Hepatocyte (in vitro differentiated cells): ENCODE measurements at regions not wholly inside any gene's neighbourhood (a gene's known extent, or its start where the extent isn't known, plus 50 kb on each side); places are given as distances from the start of the nearest gene placed in this dataset.
"Not testable (repeated sequence)": the region's sequence is repeated elsewhere in the genome, so short reads cannot be mapped to it uniquely, and the experiment has no call there.

Source experiments
- DNase-seq: peaks from one replicate; pipeline ENCODE4 v3.0.0-alpha.2; 2016; ENCODE audit warnings: low spot score
- H2AFZ ChIP-seq: fragments of 200-600 bp; sonication (generic); 2 replicates; pipeline ENCODE4 v1.6.0; 2016; ENCODE audit warnings: antibody characterized with exemption, mild to moderate bottlenecking
- H3K27ac ChIP-seq: fragments of 200-600 bp; sonication (generic); 2 replicates; pipeline ENCODE4 v1.5.1; 2016; ENCODE audit warnings: mild to moderate bottlenecking
- H3K27me3 ChIP-seq: fragments of 200-600 bp; sonication (generic); 2 replicates; pipeline ENCODE4 v1.6.1; 2016
- H3K36me3 ChIP-seq: fragments of 200-600 bp; sonication (generic); replicated peaks from 2 replicates; pipeline ENCODE4 v1.5.1; 2016; ENCODE audit warnings: low read depth; ENCODE audit not compliant: insufficient read depth
- H3K4me1 ChIP-seq: fragments of 200-600 bp; sonication (generic); 2 replicates; pipeline ENCODE4 v1.5.1; 2016; ENCODE audit warnings: mild to moderate bottlenecking, moderate library complexity; ENCODE audit not compliant: insufficient read depth
- H3K4me2 ChIP-seq: fragments of 200-600 bp; sonication (generic); 2 replicates; pipeline ENCODE4 v1.6.0; 2016
- H3K4me3 ChIP-seq: fragments of 200-600 bp; sonication (generic); 2 replicates; pipeline ENCODE4 v1.5.1; 2016; ENCODE audit warnings: mild to moderate bottlenecking
- H3K79me2 ChIP-seq: fragments of 200-600 bp; sonication (generic); 2 replicates; pipeline ENCODE4 v1.6.0; 2017; ENCODE audit warnings: mild to moderate bottlenecking
- H3K9me2 ChIP-seq: fragments of 200-600 bp; sonication (generic); replicated peaks from 2 replicates; pipeline ENCODE4 v1.6.0; 2017; ENCODE audit warnings: mild to moderate bottlenecking; ENCODE audit not compliant: insufficient read depth
- H3K9me3 ChIP-seq: fragments of 200-600 bp; sonication (generic); 2 replicates; pipeline ENCODE4 v1.5.1; 2016; ENCODE audit warnings: low read depth, mild to moderate bottlenecking
- H4K20me1 ChIP-seq: fragments of 200-600 bp; sonication (generic); 2 replicates; pipeline ENCODE4 v1.6.0; 2016; ENCODE audit warnings: mild to moderate bottlenecking; ENCODE audit not compliant: insufficient read depth, poor library complexity, severe bottlenecking
- WGBS: methylation state at CpG from one replicate; pipeline ENCODE4 v1.1.6; 2016; ENCODE audit warnings: low lambda C conversion rate; ENCODE audit errors: missing lambda C conversion rate; 5-methylcytosine and 5-hydroxymethylcytosine counted together

DNA sequence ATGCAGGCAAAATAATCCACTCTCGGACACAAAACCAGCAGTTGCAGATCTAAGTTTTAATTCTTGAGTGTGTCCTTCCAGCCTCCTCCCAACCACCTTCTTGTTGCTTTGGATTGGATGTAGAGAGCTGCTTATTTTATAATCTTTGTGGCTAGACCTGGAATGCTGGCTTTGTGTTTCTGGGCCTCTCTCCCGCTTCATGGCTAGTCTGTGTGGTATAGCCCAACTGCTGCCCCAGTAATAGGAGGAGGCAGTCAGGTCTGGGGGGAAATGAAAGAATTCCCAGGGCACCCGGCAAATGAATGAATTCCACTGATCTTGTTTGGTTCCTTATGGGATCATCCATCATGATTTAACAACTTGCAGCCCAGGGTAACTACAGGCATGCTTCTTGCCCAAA lies 170.8 kb downstream of the NPIPA7 start:
- H3K27me3 ChIP-seq, H2AFZ ChIP-seq, H3K4me3 ChIP-seq, H3K4me2 ChIP-seq, H3K36me3 ChIP-seq, H3K27ac ChIP-seq, H4K20me1 ChIP-seq, DNase-seq, H3K79me2 ChIP-seq, H3K9me3 ChIP-seq, H3K4me1 ChIP-seq, H3K9me2 ChIP-seq: not testable (repeated sequence)
- WGBS: 52% methylated on average over 3 of the region's 3 CpGs

DNA sequence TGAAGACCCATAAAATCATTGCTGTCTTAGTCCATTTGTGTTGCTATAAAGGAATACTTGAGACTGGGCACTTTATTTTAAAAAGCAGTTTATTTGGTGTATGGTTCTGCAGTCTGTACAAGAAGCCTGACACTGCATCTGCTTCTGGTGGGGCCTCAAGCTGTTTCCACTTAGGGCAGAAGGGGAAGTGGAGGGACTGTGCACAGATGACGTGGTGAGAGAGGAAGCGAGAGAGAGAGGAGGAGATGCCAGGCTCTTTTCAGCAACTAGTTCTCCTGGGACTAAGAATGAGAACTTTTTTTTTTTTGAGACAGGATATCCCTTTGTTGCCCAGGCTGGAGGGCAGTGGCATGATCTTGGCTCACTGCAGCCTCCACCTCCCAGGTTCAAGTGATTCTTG lies 171.9 kb downstream of the NPIPA7 start:
- not testable (repeated sequence) for H3K27me3 ChIP-seq, H3K9me2 ChIP-seq, H3K9me3 ChIP-seq, H3K79me2 ChIP-seq, DNase-seq, H3K27ac ChIP-seq, H3K36me3 ChIP-seq, H3K4me3 ChIP-seq, H4K20me1 ChIP-seq, H2AFZ ChIP-seq, H3K4me1 ChIP-seq, H3K4me2 ChIP-seq
- WGBS: 83% methylated on average over 2 of the region's 2 CpGs

DNA sequence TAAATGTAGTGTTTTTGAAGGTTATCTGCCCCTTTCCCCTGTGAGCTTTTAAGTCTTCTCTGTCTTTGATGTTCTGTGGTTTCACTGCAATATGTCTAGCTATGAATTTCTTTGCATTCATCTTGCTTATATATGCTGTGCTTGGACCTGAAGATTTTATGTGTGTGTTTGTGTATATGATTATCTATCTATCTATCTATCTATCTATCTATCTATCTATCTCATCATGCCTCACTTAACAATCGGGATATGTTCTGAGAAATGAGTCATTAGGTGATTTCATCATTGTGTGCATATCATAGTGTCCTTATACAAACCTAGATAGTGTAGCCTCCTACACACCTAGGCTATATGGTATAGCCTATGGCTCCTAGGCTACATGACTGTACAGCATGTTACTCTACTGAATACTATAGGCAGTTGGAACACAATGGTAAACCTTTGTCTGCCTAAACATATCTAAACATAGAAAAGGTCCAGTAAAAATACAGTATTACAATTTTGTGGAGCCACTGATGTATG lies 173.9 kb downstream of the NPIPA7 start:
- not testable (repeated sequence) for H3K27ac ChIP-seq, H3K9me3 ChIP-seq, DNase-seq, H2AFZ ChIP-seq, H3K9me2 ChIP-seq, H3K4me3 ChIP-seq, H3K4me1 ChIP-seq, H3K27me3 ChIP-seq, H3K79me2 ChIP-seq, H3K36me3 ChIP-seq, H3K4me2 ChIP-seq, H4K20me1 ChIP-seq
- WGBS: 90% methylated on average over 1 of the region's 1 CpG

DNA sequence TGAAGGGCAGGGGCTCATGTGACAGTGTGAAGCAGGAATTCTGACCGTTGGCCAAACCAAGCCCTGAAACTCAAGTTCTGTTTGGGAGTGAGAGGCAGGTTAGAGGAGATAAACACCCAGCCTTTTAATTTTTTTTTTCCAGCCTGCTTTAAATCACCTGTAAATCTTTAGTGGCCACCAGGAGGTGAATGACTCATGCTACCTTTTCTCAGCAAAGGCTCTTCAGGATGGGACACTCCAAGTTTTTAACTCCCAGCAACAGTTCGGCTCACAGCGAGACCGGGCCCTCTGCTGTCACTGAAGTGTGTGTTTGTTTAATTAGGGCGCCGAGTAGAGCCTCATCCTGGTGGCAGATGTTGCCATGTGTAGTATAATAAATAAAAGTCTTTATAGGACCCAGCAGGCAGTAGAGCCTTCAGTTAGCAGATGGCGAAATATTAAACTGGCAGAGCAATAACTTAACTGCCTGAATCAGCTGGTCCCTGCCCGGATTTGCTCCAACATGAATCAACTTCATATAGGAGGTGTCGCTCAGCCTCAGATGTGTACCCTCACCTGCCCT lies 180.3 kb downstream of the NPIPA7 start:
- not testable (repeated sequence) for H3K79me2 ChIP-seq, H3K4me2 ChIP-seq, H3K27ac ChIP-seq, H2AFZ ChIP-seq, H3K4me3 ChIP-seq, H3K9me2 ChIP-seq, H3K36me3 ChIP-seq, H4K20me1 ChIP-seq, H3K9me3 ChIP-seq, H3K27me3 ChIP-seq, H3K4me1 ChIP-seq, DNase-seq
- 55% methylated on average over 6 of the region's 9 CpGs for WGBS

DNA sequence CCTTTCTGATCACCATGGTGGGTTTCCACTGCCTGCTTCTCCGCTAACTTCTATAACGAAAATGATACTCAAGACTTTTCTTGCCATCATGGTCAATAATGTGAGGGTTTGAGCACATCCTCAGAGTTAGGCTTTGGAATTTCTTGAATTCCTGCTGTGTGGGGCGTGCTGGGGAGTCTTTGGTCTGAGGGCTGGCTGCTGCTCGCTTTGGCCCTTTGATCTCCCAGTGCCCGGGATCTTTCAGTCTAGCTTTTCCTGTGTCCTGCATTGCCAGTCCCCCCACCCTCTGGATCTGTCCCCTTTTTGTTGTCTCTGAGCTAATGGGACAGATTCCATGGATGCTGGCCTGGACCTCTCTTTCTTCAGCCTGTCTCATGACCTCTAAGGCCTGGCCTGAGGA lies 182.6 kb downstream of the NPIPA7 start:
- H3K4me3 ChIP-seq, H3K79me2 ChIP-seq, H3K4me1 ChIP-seq, H3K9me2 ChIP-seq, H2AFZ ChIP-seq, H3K4me2 ChIP-seq, DNase-seq, H3K27ac ChIP-seq, H3K36me3 ChIP-seq, H3K9me3 ChIP-seq, H3K27me3 ChIP-seq, H4K20me1 ChIP-seq: not testable (repeated sequence)
- WGBS: 62% methylated on average over 5 of the region's 5 CpGs

DNA sequence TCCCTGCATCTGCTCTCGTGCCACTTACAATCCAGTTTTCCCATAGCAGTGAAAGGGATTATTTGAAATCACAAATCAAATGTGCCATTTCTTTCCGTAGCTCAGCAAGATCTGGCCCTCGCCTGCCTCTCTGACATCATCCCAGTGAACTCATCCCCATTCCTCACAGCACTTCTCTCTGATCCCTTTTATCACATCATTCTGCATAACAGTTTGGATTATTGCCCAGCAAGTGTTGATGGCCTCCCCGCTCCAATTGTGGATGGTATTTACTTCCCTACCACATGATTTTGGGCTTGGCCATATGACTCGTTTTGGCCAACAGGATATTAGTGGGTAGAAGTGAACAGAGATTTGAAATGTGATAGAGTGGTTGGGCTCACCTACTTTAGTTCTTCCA lies 185.0 kb downstream of the NPIPA7 start:
- not testable (repeated sequence) for H3K9me2 ChIP-seq, H2AFZ ChIP-seq, H3K79me2 ChIP-seq, H3K27ac ChIP-seq, DNase-seq, H3K4me1 ChIP-seq, H3K27me3 ChIP-seq, H4K20me1 ChIP-seq, H3K36me3 ChIP-seq, H3K4me3 ChIP-seq, H3K9me3 ChIP-seq, H3K4me2 ChIP-seq
- no CpG with 5 or more reads among the region's 5 CpGs for WGBS

DNA sequence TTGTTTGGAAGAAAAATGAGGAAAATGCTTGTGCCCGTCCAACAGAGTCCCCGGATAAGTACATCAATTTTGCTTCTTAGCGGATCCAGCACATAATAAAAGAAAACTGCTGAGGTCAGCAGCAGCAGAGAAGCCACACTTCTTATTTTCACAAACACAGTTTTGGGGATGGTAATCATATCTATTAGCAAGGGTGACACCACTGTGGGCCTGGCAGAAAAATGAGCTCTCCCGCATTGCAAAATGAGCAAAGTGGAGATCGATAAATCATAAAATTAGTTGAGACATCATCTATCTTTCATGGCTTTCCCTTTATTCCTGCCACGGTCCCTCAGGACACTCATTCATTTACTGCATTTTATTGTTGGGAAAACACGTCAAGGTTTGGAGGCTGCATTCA lies 186.4 kb downstream of the NPIPA7 start:
- no CpG with 5 or more reads among the region's 7 CpGs for WGBS
- not testable (repeated sequence) for H4K20me1 ChIP-seq, H3K36me3 ChIP-seq, H3K9me2 ChIP-seq, H3K4me3 ChIP-seq, DNase-seq, H3K4me1 ChIP-seq, H3K27me3 ChIP-seq, H3K4me2 ChIP-seq, H2AFZ ChIP-seq, H3K79me2 ChIP-seq, H3K9me3 ChIP-seq, H3K27ac ChIP-seq

DNA sequence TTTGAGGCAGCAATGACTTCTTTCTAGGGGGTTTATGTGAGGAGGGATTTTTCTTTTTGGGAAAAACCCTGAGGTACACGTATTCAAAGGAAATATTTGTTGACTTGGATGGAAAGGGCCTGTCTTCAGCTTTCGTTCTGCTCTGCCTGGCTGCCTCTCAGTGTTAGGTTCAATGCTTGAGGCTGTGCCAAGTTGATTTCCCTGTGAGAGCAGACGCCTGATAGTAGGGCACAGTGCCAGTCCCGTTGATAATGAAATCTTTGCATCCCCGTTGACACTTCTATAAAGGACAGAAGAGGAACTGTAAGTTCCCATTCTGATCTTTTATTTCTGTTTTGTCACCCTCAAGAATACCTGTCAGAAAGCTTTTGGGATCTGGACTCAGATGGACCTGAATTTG lies 191.1 kb downstream of the NPIPA7 start:
- H3K9me2 ChIP-seq, H3K36me3 ChIP-seq, H3K4me2 ChIP-seq, H3K79me2 ChIP-seq, H3K27me3 ChIP-seq, H3K4me1 ChIP-seq, H3K4me3 ChIP-seq, H4K20me1 ChIP-seq, H3K27ac ChIP-seq, DNase-seq, H3K9me3 ChIP-seq, H2AFZ ChIP-seq: not testable (repeated sequence)
- 82% methylated on average over 5 of the region's 5 CpGs for WGBS

DNA sequence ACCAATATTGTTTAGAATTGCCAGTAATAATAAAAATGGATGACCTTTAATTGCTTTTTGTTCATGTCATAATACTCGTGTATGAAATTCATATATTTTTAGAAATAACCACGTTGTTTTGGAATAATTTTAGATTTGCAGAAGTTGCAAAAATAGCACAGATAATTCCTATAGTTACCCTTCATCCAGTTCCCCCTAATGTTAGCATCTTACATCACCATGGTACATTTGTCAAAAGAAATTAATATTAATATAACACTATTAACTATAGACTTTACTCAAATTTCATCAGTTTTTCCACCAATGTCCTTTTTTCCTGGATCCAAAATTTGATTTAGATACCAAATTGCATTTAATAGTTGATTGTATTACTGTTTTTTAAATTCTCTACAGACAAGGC lies 191.9 kb downstream of the NPIPA7 start:
- not testable (repeated sequence) for H3K79me2 ChIP-seq, H3K9me3 ChIP-seq, H3K36me3 ChIP-seq, H2AFZ ChIP-seq, H3K9me2 ChIP-seq, H3K4me3 ChIP-seq, H3K27me3 ChIP-seq, H3K4me1 ChIP-seq, H4K20me1 ChIP-seq, H3K4me2 ChIP-seq, H3K27ac ChIP-seq, DNase-seq
- WGBS: 78% methylated on average over 2 of the region's 2 CpGs
